GM19397 (cell line): ENCODE measurements at regions not wholly inside any gene's neighbourhood (a gene's known extent, or its start where the extent isn't known, plus 50 kb on each side); places are given as distances from the start of the nearest gene placed in this dataset.

Experiments
- ATAC-seq: cut with Tn5 transposase; IDR thresholded peaks from one replicate; pipeline ENCODE4 v1.9.1; 2021; ENCODE audit warnings: mild to moderate bottlenecking, moderate library complexity; ENCODE audit not compliant: unreplicated experiment

- no peak for ATAC-seq
These were observed 99.8 kb upstream of the YPEL5 start for GRCh38 chr2:30046979-30047378.

GRCh38 chr2:30048636-30049175, 98.1 kb upstream of the YPEL5 start:
- ATAC-seq: no peak

- no peak for ATAC-seq
These were observed 91.3 kb upstream of the YPEL5 start for GRCh38 chr2:30055548-30055947.

- ATAC-seq: no peak
These were observed 86.2 kb upstream of the YPEL5 start for GRCh38 chr2:30060562-30060961.

- no peak for ATAC-seq
These were observed 78.7 kb upstream of the YPEL5 start for GRCh38 chr2:30068067-30068466.

- ATAC-seq: no peak
These were observed 74.5 kb upstream of the YPEL5 start for GRCh38 chr2:30072250-30072842.

- ATAC-seq: no peak
These were observed 73.3 kb upstream of the YPEL5 start for GRCh38 chr2:30073523-30073922.

- ATAC-seq: no peak
These were observed 72.8 kb upstream of the YPEL5 start for GRCh38 chr2:30074023-30074422.

- no peak for ATAC-seq
These were observed 68.3 kb upstream of the YPEL5 start for GRCh38 chr2:30078521-30078920.

- ATAC-seq: no peak
These were observed 61.9 kb upstream of the YPEL5 start for GRCh38 chr2:30084915-30085314.

- ATAC-seq: no peak
These were observed 57.6 kb upstream of the YPEL5 start for GRCh38 chr2:30089171-30089570.

GRCh38 chr2:30095402-30095801, 51.4 kb upstream of the YPEL5 start:
- no peak for ATAC-seq

GRCh38 chr2:30096451-30096850, 50.4 kb upstream of the YPEL5 start:
- ATAC-seq: no peak
